GM18858 (cell line): ENCODE measurements at regions not wholly inside any gene's neighbourhood (a gene's known extent, or its start where the extent isn't known, plus 50 kb on each side); places are given as distances from the start of the nearest gene placed in this dataset.
"Not testable (repeated sequence)": the region's sequence is repeated elsewhere in the genome, so short reads cannot be mapped to it uniquely, and the experiment has no call there.

Experiments used
- ATAC-seq: cut with Tn5 transposase; IDR thresholded peaks from one replicate; pipeline ENCODE4 v1.9.1; 2021; ENCODE audit not compliant: unreplicated experiment

- no peak for ATAC-seq
Observed at GRCh38 chr5:166803058-166803457, 1488.4 kb upstream of the WWC1 start.

- ATAC-seq: not testable (repeated sequence)
Observed at GRCh38 chr5:166804223-166804622, 1487.2 kb upstream of the WWC1 start.

- ATAC-seq: not testable (repeated sequence)
Observed at GRCh38 chr5:166804693-166805092, 1486.8 kb upstream of the WWC1 start.

GRCh38 chr5:166810093-166810658, 1481.3 kb upstream of the WWC1 start:
- not testable (repeated sequence) for ATAC-seq

GRCh38 chr5:166810721-166811120, 1480.7 kb upstream of the WWC1 start:
- no peak for ATAC-seq

GRCh38 chr5:166823360-166823759, 1468.1 kb upstream of the WWC1 start:
- no peak for ATAC-seq

- ATAC-seq: no peak
Observed at GRCh38 chr5:166834246-166834645, 1457.2 kb upstream of the WWC1 start.

GRCh38 chr5:166845044-166845443, 1446.4 kb upstream of the WWC1 start:
- no peak for ATAC-seq

- ATAC-seq: no peak
Observed at GRCh38 chr5:166856791-166857190, 1434.7 kb upstream of the WWC1 start.

- no peak for ATAC-seq
Observed at GRCh38 chr5:166860426-166860825, 1431.0 kb upstream of the WWC1 start.

GRCh38 chr5:166862581-166862980, 1428.9 kb upstream of the WWC1 start:
- no peak for ATAC-seq

GRCh38 chr5:166865206-166865605, 1426.2 kb upstream of the WWC1 start:
- ATAC-seq: no peak

- ATAC-seq: no peak
Observed at GRCh38 chr5:166880456-166880855, 1411.0 kb upstream of the WWC1 start.

- no peak for ATAC-seq
Observed at GRCh38 chr5:166881802-166882201, 1409.6 kb upstream of the WWC1 start.

GRCh38 chr5:166883016-166883415, 1408.4 kb upstream of the WWC1 start:
- ATAC-seq: no peak

- no peak for ATAC-seq
Observed at GRCh38 chr5:166898166-166898565, 1393.3 kb upstream of the WWC1 start.

- ATAC-seq: no peak
Observed at GRCh38 chr5:166899343-166899742, 1392.1 kb upstream of the WWC1 start.

GRCh38 chr5:166904571-166904970, 1386.9 kb upstream of the WWC1 start:
- ATAC-seq: no peak

- ATAC-seq: no peak
Observed at GRCh38 chr5:166906991-166907713, 1384.3 kb upstream of the WWC1 start.

GRCh38 chr5:166909040-166909439, 1382.4 kb upstream of the WWC1 start:
- ATAC-seq: no peak

- no peak for ATAC-seq
Observed at GRCh38 chr5:166909926-166910325, 1381.5 kb upstream of the WWC1 start.

- ATAC-seq: no peak
Observed at GRCh38 chr5:166910995-166911394, 1380.5 kb upstream of the WWC1 start.

- ATAC-seq: no peak
Observed at GRCh38 chr5:166916021-166916420, 1375.4 kb upstream of the WWC1 start.
